ENCODE measurements at regions not wholly inside any gene's neighbourhood (a gene's known extent, or its start where the extent isn't known, plus 50 kb on each side); places are given as distances from the start of the nearest gene placed in this dataset.

- H3K4me3 ChIP-seq, result no peak overlapping the region
- no peak for DNase-seq (ENCODE audit: low spot score)
Observed at GRCh38 chr11:97641988-97642387, 1252.2 kb downstream of the JRKL start.

More at GRCh38 chr11:97641988-97642387, 1252.2 kb downstream of the JRKL start:
- H3K27ac Mint-ChIP-seq, result no peak overlapping the region
- Histone ChIP-seq H3K4me1 (ENCODE audit: insufficient read depth) (peaks cover 18% of the 10 kb centered on the region), H3K27me3 (ENCODE audit: insufficient read depth) (peaks cover 9% of the 10 kb centered on the region), H3K79me2 (replicated peaks; ENCODE audit: insufficient read depth) (no peaks in the 10 kb centered on the region), H3K27ac (ENCODE audit: low read depth) (no peak overlapping the region), H3K9me2 (ENCODE audit: insufficient read depth) (no peaks in the 10 kb centered on the region), H4K20me1 (replicated peaks; ENCODE audit: insufficient read depth) (no peaks in the 10 kb centered on the region), H3F3A (replicated peaks; ENCODE audit: low read depth) (no peaks in the 10 kb centered on the region), H3K4me2 (no peak overlapping the region), H2AFZ (no peak overlapping the region), H3K36me3 (ENCODE audit: insufficient read depth) (no peaks in the 10 kb centered on the region)
- peaks cover 14% of the 10 kb centered on the region; the same call in 2 of the 3 replicates for H3K36me3 Mint-ChIP-seq (ENCODE audit: low read depth)
- peaks cover 14% of the 10 kb centered on the region for H3K4me1 Mint-ChIP-seq
- H3K27me3 Mint-ChIP-seq (ENCODE audit: insufficient read depth, low read depth, poor library complexity), result peaks cover 6% of the 10 kb centered on the region
- TF ChIP-seq CTCF (conservative IDR thresholded peaks at IDR 0.05; ENCODE audit: low read depth in 2 of 2), result no peak
- TF ChIP-seq EZH2 (IDR thresholded peaks at IDR 0.05; ENCODE audit: low read depth, unreplicated experiment), result no peak
- TF ChIP-seq ZNF462 (CRISPR knock-in tag; IDR thresholded peaks at IDR 0.05), result no peak
- TF ChIP-seq CREB1 (CRISPR knock-in tag; IDR thresholded peaks at IDR 0.05; ENCODE audit: low read depth), result no peak
- no peak for TF ChIP-seq JUNB (IDR thresholded peaks at IDR 0.05; ENCODE audit: unreplicated experiment)
- TF ChIP-seq REST (IDR thresholded peaks at IDR 0.05; ENCODE audit: unreplicated experiment), result no peak
- TF ChIP-seq ZNF114 (CRISPR knock-in tag; IDR thresholded peaks at IDR 0.05), result no peak
- no peak for TF ChIP-seq STAT1 (IDR thresholded peaks at IDR 0.05; ENCODE audit: unreplicated experiment)
- TF ChIP-seq ZNF331 (CRISPR knock-in tag; IDR thresholded peaks at IDR 0.05; ENCODE audit: low read depth), result no peak
- TF ChIP-seq EZH2phosphoT487 (IDR thresholded peaks at IDR 0.05; ENCODE audit: unreplicated experiment), result no peak
- no peak for TF ChIP-seq NANOG (IDR thresholded peaks at IDR 0.05; ENCODE audit: borderline replicate concordance)
- no peak for TF ChIP-seq ETS1 (IDR thresholded peaks at IDR 0.05)
- no peak for TF ChIP-seq POLR2AphosphoS5 (IDR thresholded peaks at IDR 0.05; ENCODE audit: low read depth)
- H3K4me3 Mint-ChIP-seq, result no peak overlapping the region
- H3K9me3 Mint-ChIP-seq, result peaks cover 14% of the 10 kb centered on the region
- no peak for ATAC-seq

Measured in GM23338 (cell line).